ENCODE measurements at regions not wholly inside any gene's neighbourhood (a gene's known extent, or its start where the extent isn't known, plus 50 kb on each side); places are given as distances from the start of the nearest gene placed in this dataset.
A peak's percentile ranks its signal among the peaks of the same experiment; 100 is the strongest.

- no peak for DNase-seq
Observed at GRCh38 chr7:118087126-118087525, 96.8 kb upstream of the LSM8 start.

- DNase-seq = no peak
Observed at GRCh38 chr7:118094044-118094443, 89.9 kb upstream of the LSM8 start.

GRCh38 chr7:118104812-118105441, 79.0 kb upstream of the LSM8 start:
- DNase-seq = peak; percentile 58

- DNase-seq = no peak
Observed at GRCh38 chr7:118109607-118110006, 74.4 kb upstream of the LSM8 start.

- DNase-seq = no peak
Observed at GRCh38 chr7:118110178-118110925, 73.6 kb upstream of the LSM8 start.

- no peak for DNase-seq
Observed at GRCh38 chr7:118111347-118111746, 72.6 kb upstream of the LSM8 start.

GRCh38 chr7:118114175-118114574, 69.8 kb upstream of the LSM8 start:
- DNase-seq = no peak

- no peak for DNase-seq
Observed at GRCh38 chr7:118129041-118129795, 54.7 kb upstream of the LSM8 start.

GRCh38 chr7:118132764-118133163, 51.2 kb upstream of the LSM8 start:
- no peak for DNase-seq
